Nephron progenitor cell (in vitro differentiated cells): ENCODE measurements at regions not wholly inside any gene's neighbourhood (a gene's known extent, or its start where the extent isn't known, plus 50 kb on each side); places are given as distances from the start of the nearest gene placed in this dataset.

Source experiments
- DNase-seq: peaks from one replicate; pipeline ENCODE4 v3.0.0; 2021
- H3K27ac Mint-ChIP-seq: 2 replicates; pipeline ENCODE4 v1.8.0; 2021; ENCODE audit warnings: mild to moderate bottlenecking, moderate library complexity, mixed read lengths
- H3K27me3 Mint-ChIP-seq: 2 replicates; pipeline ENCODE4 v1.8.0; 2021; ENCODE audit warnings: mild to moderate bottlenecking, low read depth, mixed read lengths; ENCODE audit not compliant: poor library complexity
- H3K36me3 Mint-ChIP-seq: 2 replicates; pipeline ENCODE4 v1.8.0; 2021; ENCODE audit warnings: low read depth, mixed read lengths
- H3K4me1 Mint-ChIP-seq: 2 replicates; pipeline ENCODE4 v1.8.0; 2021; ENCODE audit warnings: mixed read lengths
- H3K4me3 Mint-ChIP-seq: 2 replicates; pipeline ENCODE4 v1.8.0; 2021; ENCODE audit warnings: mild to moderate bottlenecking, moderate library complexity, mixed read lengths
- H3K9me3 Mint-ChIP-seq: 2 replicates; pipeline ENCODE4 v1.8.0; 2021; ENCODE audit warnings: mild to moderate bottlenecking, moderate library complexity, mixed read lengths
- TF ChIP-seq, protein P1 (sequence below): fragments of 200-600 bp; sonication (generic); IDR thresholded peaks from 2 replicates; pipeline ENCODE4 v1.5.0; 2021; ENCODE audit warnings: antibody characterized with exemption

- Mint-ChIP-seq H3K27ac (no peak overlapping the region), H3K4me3 (no peak overlapping the region), H3K4me1 (no peaks in the 10 kb centered on the region), H3K36me3 (no peaks in the 10 kb centered on the region), H3K27me3 (peaks cover 85% of the 10 kb centered on the region), H3K9me3 (no peaks in the 10 kb centered on the region)
- TF ChIP-seq, protein P1, sequence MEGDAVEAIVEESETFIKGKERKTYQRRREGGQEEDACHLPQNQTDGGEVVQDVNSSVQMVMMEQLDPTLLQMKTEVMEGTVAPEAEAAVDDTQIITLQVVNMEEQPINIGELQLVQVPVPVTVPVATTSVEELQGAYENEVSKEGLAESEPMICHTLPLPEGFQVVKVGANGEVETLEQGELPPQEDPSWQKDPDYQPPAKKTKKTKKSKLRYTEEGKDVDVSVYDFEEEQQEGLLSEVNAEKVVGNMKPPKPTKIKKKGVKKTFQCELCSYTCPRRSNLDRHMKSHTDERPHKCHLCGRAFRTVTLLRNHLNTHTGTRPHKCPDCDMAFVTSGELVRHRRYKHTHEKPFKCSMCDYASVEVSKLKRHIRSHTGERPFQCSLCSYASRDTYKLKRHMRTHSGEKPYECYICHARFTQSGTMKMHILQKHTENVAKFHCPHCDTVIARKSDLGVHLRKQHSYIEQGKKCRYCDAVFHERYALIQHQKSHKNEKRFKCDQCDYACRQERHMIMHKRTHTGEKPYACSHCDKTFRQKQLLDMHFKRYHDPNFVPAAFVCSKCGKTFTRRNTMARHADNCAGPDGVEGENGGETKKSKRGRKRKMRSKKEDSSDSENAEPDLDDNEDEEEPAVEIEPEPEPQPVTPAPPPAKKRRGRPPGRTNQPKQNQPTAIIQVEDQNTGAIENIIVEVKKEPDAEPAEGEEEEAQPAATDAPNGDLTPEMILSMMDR, result no peak
- DNase-seq, result no peak
These were observed 156.9 kb downstream of the PTPN11 start for GRCh38 chr12:112575559-112576067.

- no peak for DNase-seq
- Mint-ChIP-seq H3K36me3 (no peaks in the 10 kb centered on the region), H3K27ac (no peak overlapping the region), H3K9me3 (no peaks in the 10 kb centered on the region), H3K4me3 (no peak overlapping the region), H3K27me3 (peaks cover 81% of the 10 kb centered on the region), H3K4me1 (no peaks in the 10 kb centered on the region)
- TF ChIP-seq, protein P1, result no peak
These were observed 159.0 kb downstream of the PTPN11 start for GRCh38 chr12:112577473-112578329.

GRCh38 chr12:112584266-112584722 lies 165.5 kb downstream of the PTPN11 start:
- Mint-ChIP-seq H3K36me3 (no peaks in the 10 kb centered on the region), H3K4me3 (no peak overlapping the region), H3K4me1 (peaks cover 6% of the 10 kb centered on the region), H3K27ac (no peak overlapping the region), H3K27me3 (peaks cover 59% of the 10 kb centered on the region), H3K9me3 (no peaks in the 10 kb centered on the region)
- TF ChIP-seq, protein P1, result no peak
- DNase-seq, result no peak

DNA sequence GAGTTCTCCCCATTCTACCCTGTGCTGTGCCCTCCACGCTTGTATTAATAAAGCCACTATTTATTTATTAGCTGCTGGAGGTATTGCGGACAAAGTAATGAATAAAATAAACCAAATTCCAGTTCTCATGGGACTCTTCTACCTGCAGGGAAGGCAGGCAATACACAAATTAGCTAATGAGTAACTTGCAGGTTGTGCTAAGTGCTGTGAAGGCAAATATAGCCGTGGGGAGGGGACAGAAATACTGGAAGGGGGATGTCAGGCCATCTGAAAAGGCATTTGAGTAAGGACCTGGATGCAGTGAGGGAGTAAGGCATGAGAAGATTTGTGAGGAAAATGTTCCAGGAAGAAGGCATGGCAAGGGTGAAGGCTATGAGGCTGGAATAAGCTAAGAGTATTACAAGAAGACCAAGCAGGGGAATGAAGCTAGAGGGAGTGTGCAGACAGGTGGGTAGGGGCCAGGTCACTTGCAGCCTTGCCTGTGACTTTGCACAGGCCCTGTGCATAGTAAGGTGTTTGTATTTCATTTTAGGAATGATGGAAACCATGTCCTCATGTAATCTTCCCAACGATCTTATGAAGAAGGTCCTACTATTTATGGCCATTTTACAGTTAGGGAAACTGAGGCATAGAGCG lies 167.5 kb downstream of the PTPN11 start:
- no peak overlapping the region for H3K4me3 Mint-ChIP-seq
- H3K27me3 Mint-ChIP-seq, result peaks cover 59% of the 10 kb centered on the region
- DNase-seq, result no peak

GRCh38 chr12:112589275-112589674 lies 170.5 kb downstream of the PTPN11 start:
- no peak for DNase-seq
- Mint-ChIP-seq H3K4me3 (no peak overlapping the region), H3K27ac (no peak overlapping the region), H3K27me3 (peaks cover 72% of the 10 kb centered on the region), H3K4me1 (peaks cover 2% of the 10 kb centered on the region), H3K36me3 (no peaks in the 10 kb centered on the region), H3K9me3 (peaks cover 5% of the 10 kb centered on the region)
- TF ChIP-seq, protein P1, result no peak

More for the DNA sequence above, 167.5 kb downstream of the PTPN11 start:
- Mint-ChIP-seq H3K4me1 (peaks cover 6% of the 10 kb centered on the region), H3K36me3 (no peaks in the 10 kb centered on the region), H3K9me3 (no peaks in the 10 kb centered on the region), H3K27ac (no peak overlapping the region)
- TF ChIP-seq, protein P1, result no peak
